GM19193 (cell line): ENCODE measurements at regions not wholly inside any gene's neighbourhood (a gene's known extent, or its start where the extent isn't known, plus 50 kb on each side); places are given as distances from the start of the nearest gene placed in this dataset.

Source experiments
- POLR2A ChIP-seq: IDR thresholded peaks from 4 replicates; pipeline ENCODE4 v1.6.1; 2011; ENCODE audit not compliant: insufficient read depth, insufficient read length; ENCODE audit errors: extremely low read depth

GRCh38 chr3:168802766-168803165 is 707.0 kb upstream of the GOLIM4 start:
- no peak for TF ChIP-seq POLR2A

DNA sequence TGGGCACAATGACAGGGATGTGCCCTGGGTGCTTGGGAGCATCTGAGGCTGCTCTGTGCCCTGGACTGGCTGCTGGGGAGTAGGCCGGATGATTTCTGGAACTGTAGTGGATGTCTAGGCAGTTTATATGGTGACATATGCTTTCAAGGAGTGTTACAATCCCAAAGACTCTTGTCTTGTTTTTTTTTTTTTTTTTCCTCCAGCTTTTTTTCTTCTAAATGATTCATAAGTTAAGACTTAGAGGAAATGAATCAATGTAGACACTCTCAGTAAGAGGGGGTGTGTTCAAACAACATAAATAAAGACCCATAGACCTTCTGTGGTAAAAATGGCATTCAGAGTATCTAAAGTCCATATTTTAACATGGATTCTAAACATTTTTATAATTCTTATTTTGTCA is 706.1 kb upstream of the GOLIM4 start:
- no peak for TF ChIP-seq POLR2A

GRCh38 chr3:168796339-168796738 is 700.6 kb upstream of the GOLIM4 start:
- TF ChIP-seq POLR2A, result no peak

DNA sequence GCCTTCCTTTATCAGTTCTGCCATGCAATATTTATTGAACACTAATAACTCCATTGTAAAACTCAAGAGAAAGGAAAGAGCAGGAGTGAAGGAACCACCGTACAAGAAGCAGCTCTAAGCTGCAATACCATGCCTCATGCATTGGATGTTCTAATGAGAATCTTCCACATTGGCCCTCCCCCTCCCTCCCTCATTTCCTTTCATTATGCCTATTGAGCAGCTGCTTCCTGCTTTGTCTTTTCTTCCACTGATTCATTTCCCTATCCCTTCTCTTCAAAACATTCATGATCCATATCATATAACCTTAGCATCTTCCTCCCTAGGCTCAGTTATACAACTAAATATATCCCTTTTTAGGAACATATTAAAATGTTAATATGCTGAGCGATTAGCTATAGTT is 698.7 kb upstream of the GOLIM4 start:
- no peak for TF ChIP-seq POLR2A

DNA sequence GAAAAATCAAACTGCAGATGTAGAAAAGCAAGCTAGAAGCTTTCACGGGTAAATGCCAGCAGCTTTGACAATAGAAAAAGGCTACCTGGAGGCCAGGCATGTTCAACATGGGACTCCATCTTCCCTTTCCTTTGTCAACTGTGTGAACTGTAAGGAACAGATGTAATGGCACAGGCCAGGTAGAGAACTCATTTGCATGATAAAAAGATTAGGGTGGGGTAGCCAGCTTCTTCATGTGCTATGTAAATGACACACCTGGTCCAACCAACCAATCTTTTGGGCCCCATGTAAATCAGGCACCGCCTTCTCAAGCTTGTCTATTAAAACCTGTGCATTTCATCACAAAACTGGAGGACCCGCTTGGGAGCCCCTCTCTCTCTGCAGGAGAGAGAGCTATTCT is 686.5 kb upstream of the GOLIM4 start:
- no peak for TF ChIP-seq POLR2A

DNA sequence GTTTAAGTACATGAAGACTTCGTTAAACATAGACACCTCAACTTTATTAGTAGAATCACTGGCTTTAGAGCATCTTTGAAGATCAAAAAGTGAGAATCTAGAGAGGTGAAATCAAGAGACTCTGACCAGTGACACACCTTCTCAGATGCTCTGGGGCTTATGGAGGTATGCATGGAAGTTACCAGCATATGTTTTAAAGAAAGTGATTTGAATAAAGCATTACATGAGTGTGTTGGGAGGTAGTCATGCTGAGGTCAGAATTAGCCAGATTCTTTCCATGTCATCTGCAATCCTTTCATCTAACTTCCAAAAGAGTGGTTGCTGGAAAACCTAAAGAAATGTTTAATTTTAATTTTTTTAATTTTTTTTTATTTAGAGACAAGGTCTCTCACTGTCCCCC is 658.0 kb upstream of the GOLIM4 start:
- no peak for TF ChIP-seq POLR2A

- no peak for TF ChIP-seq POLR2A
Observed at GRCh38 chr3:168752339-168752738, 656.6 kb upstream of the GOLIM4 start.

DNA sequence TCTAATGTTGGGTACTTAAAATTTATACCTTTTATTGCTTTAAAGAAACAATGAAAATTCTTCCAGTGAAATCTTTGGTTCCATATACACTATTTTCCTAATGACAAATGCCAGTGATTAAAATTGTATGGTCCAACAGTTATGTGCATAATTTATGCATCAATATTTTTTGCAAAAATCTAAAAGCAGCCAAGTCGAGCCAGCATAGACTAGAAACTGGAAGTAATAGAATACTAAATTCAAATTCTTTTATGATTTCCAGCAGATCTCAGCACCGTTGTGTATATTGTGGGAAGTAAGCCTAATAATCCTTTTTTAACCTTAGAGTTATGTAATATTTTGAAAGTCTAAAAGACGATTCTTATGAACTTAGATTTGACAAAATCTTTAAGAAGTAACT is 652.0 kb upstream of the GOLIM4 start:
- TF ChIP-seq POLR2A, result no peak

- no peak for TF ChIP-seq POLR2A
Observed at GRCh38 chr3:168738527-168739325, 643.0 kb upstream of the GOLIM4 start.

- no peak for TF ChIP-seq POLR2A
Observed at GRCh38 chr3:168736202-168736601, 640.5 kb upstream of the GOLIM4 start.

- no peak for TF ChIP-seq POLR2A
Observed at GRCh38 chr3:168730073-168730472, 634.3 kb upstream of the GOLIM4 start.

DNA sequence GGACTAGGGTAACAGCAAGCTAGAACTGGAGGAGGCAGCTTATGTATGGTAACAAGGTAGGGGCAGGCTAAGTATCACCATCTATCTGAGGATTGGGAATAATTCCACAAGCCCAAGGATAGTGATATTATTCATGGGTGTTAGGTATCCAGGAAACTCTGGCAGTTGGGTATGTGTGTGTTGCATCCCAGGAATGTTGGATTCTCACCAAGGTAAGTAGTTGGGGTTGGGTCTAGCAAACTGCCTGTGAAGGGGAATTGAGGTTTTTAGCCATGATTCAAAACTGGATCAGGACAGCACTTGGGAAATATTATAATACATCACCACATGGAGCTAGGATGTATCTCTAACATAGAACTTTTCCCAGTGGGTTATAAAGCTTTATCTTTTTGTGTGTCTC is 626.4 kb upstream of the GOLIM4 start:
- no peak for TF ChIP-seq POLR2A

- TF ChIP-seq POLR2A, result no peak
Observed at GRCh38 chr3:168714609-168715240, 619.0 kb upstream of the GOLIM4 start.

DNA sequence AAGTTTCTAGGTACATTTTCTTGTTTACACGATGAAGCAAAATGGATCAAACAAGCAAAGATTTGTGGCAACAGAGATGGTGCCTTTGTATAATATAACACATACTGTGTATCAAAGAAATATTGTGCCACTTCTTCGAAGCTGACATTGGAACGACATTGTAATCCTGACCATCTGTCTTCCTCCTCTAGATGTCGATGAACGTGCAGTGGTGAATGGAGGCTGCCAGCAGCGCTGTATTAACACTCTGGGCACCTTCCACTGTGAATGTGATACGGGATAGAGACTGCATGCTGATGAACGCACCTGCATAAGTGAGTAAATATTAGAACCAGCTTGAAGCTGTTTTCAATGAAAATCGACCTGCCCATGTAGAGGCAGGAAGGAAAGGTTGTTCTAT is 613.3 kb upstream of the GOLIM4 start:
- no peak for TF ChIP-seq POLR2A

GRCh38 chr3:168707900-168708299 is 612.2 kb upstream of the GOLIM4 start:
- no peak for TF ChIP-seq POLR2A

DNA sequence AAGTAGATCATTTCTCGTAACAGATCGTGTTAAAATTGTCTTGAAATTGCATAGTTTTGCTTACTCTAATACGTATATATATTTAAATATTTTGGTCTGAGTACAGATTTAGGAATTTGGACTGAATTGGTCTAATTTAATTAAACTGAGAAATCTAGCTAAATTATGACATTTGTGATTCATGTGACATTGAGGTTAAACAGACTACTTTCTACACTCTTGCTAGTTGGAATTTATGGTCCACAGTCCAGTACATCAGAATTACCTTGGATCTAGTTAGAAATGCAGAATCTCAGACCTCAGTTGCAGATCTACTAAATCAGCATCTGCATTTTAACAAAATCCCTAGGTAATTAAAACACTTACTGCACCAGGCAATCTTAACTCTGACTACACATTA is 609.7 kb upstream of the GOLIM4 start:
- no peak for TF ChIP-seq POLR2A
